Embryonic facial prominence (tissue), 1 donor: ENCODE measurements at regions not wholly inside any gene's neighbourhood (a gene's known extent, or its start where the extent isn't known, plus 50 kb on each side); places are given as distances from the start of the nearest gene placed in this dataset.

Experiments
- DNase-seq: peaks from one replicate; pipeline ENCODE4 v3.0.0-alpha.2; 2016; ENCODE audit errors: extremely low spot score

DNA sequence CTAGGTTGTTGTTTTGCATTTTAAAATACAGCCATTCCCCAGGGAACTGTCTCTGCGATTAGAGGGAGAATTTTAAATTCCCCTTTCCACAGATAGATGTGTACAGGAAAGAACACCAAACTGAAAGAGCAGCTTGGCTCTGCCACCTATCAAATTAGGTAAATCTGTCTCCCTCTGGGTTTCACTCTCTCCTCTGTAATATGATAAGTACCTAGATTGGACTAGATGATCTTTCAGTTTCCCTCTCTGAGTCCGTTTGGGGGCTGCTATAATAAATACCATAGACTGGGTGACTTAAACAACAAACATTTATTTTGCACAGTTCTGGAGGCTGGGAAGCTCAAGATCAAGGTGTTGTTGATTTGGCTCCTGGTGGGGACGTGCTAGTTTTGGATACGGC lies 186.0 kb downstream of the KIF20B start:
- no peak for DNase-seq

DNA sequence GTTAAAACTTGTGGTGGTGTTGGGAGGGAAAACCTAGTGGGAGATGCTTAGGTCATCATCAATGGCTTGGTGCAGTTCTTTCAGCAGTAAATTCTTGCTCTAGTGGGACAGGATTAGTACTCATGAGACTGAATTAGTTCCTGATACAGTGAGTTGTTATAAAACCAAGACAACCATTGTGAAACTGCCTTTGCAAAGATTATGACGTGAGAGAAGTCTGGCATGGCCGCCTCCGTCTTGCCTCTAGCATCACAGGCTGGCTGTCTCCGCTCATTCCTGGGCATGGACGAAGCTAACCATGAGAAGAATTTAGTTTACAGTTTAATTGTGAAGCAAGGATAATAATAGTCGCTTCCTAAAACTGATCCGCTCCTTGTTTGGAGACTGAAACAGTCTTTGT lies 186.4 kb downstream of the KIF20B start:
- no peak for DNase-seq

DNA sequence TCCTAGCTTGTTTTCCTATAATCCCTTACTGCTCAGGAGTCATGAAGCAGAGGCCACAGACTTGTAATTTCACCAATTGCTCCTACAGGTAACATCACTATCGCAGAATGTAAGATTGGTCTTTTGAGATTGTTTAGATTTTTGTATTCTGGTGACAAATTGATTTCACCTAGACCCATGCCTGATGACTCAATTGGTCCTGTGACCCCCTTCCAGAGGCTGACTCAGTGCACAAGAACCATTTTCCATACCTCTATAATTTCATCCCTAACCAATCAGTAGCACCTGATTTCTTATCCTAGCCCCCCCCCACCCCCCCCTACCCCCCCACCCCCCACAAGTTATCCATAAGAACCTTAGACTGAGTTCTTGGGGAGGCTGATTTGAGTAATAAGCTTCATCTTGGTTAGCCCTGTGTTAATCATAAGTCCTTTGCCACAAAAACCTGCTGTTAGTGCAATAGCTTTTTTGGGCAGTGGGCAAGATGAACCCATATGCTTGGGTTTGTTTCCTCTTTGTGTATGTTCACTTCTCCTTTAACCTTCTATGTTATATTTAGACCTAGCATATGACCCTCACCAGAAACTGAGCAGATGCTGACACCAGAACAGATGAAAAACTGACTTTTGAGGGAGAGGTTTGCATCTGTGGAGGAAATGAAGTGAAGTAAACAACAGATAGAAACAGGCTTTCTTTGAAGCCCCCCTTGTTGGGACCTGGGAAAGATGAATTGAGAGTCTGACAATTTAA lies 187.1 kb downstream of the KIF20B start:
- no peak for DNase-seq

DNA sequence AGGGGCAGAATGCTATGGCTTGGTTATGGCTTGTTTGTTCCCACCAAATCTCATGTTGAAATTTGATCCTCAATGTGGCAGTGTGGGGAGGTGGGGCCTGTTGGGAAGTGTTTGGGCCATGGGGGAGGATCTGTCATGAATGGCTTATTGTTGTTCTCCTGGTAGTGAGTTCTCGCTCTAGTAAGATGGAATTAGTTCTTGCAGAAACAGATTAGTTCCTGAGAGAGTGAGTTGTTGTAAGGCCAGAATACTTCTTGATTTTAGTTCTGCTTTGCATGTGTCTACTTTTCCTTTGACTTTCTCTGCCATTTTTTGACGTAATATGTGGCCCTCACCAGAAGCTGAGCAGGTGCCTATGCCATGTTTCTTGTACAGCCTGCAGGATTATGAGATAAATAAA lies 188.2 kb downstream of the KIF20B start:
- DNase-seq = no peak

DNA sequence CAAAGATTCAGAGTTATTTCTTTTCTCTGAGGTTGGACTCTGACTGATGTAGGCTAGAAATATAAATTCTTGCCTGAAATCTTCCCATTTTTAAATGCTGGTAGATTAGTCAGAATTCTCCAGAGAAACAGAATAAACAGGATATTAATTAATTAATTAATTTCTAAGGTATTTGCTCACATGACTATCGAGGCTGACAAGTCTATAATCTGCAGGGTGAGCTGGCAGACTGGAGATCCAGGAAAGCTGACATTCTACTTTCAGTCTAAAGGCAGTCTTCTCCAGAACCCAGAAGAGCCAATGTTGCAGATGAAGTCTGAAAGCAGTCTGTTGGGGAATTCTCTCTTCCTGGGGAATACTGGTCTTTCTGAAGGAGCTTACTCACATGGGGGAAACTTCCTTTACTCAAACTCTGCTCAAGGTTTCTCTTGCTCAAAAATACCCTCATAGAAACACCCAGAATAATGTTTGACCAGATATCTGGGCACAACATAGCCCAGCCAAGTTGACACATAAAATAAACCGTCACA lies 189.7 kb downstream of the KIF20B start:
- DNase-seq = no peak

DNA sequence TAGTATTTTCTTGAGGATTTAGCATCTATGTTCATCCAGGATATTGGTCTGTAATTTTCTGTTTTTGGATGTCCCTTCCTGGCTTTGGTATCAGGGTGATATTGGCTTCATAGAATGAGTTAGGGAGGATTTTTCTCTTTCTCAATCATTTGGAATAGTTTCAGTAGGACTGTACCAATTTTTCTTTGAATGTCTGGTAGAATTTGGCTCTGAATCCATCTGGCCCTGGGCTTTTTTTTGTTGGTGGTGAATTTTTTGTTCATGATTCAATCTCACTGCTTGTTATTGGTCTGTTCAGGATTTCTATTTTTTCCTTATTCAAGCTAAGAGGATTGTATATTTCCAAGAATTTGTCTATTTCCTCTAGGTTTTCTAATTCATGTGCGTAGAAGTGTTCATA lies 192.7 kb downstream of the KIF20B start:
- DNase-seq = no peak

DNA sequence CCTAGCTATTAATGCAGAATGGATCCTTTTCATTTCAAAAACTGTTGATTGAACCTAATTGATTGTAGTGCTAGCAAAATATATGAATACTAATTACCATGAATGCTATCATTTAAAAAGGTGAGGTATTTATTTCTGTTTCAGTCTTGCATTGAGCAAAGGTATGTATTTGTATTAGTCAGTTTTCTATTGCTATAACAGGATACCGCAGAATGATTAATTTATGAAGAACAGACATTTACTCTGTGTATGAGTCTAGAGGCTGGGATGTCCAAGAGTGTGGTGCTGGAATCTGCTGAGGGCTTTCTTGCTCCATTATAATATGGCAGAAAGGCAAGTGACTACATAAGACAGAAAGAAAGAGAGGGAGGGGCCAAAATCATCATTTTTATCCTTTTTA lies 199.2 kb downstream of the KIF20B start:
- no peak for DNase-seq

DNA sequence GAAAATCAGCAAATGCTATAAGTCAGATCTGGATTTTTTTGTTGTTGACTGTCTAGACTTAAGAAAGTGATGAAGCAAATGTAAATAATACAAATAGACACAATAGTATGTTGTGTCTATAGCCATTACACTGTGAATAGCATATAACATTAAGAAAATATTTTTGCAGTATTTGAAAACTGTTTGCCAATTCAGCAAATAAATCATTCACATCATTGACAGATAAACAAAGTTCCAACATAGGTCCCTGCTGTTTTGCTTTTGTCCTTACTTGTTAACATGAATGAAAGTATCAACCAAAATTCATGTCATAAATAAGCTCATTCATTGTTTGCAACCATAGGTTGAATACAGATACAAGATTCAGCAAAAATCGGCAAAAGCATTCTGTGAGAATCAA lies 200.5 kb downstream of the KIF20B start:
- DNase-seq = no peak

DNA sequence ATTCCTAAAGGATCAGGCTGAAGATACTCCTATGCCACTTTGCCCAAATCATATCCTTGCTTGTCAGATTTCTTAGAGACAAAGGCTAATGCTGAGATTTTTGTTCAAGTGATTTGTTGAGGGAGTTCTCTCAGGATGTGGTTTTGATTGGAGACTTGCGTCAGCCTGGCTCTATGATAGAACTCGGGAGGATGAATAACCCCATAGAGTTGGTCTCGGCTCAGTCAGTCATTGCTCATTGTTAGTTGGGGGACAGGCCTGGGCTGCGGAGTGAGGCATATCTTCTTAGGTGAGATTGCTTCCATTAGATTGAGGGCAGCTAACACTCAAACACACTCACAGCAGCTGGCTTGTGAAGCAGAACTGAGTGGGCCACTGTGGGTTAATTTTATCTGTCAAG lies 203.4 kb downstream of the KIF20B start:
- DNase-seq = no peak

DNA sequence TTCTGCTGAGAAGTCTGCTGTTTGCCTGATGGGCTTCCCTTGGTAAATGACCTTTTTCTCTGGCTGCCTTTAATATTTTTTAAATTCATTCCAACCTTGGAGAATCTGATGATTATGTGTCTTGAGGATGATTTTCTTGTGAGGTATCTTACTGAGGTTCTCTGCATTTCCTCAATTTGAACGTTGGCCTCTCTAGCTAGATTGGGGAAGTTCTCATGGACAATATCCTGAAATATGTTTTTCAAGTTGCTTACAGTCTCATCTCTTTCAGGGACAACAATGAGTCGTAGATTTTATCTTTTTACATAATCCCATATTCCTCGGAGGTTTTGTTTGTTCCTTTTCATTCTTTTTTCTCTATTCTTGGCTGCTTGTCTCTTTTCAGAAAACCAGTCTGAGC lies 208.4 kb downstream of the KIF20B start:
- DNase-seq = no peak

DNA sequence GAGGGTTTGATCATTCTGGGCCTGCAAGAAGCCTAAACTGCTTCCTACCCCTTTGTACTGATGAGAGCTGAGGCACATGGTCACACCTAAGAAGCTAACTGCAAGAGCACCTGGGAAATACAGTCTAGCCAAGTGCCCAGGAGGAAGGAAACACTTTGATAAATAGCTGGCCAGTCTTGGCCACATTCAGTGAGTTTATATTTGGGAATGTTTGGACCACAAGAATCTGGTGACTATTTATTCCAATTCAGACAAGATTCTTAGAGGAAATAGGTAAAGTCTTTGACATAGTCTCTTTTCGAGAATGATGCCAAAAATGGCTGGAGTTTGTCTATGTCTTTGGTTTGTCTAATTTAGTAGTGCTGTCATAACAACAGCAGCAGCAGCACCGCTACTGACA lies 213.6 kb downstream of the KIF20B start:
- no peak for DNase-seq

DNA sequence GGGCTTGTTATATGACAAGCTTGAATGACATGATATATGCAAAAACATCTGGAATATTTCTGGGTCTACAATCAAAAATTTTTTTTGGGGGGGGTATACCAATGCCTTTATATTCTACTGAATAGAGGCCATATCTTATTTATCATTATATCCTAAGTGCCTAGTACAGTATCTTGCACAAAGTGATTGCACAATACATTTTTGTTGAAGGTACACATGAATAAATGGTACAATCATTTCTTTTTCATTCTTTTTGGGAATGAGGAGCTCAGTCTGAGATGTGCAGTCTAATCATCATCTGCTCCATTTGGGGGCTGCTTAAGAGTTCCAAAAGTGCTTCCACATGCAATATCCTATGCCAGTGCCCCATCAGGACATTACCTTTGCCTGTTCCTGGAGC lies 214.6 kb downstream of the KIF20B start:
- no peak for DNase-seq

DNA sequence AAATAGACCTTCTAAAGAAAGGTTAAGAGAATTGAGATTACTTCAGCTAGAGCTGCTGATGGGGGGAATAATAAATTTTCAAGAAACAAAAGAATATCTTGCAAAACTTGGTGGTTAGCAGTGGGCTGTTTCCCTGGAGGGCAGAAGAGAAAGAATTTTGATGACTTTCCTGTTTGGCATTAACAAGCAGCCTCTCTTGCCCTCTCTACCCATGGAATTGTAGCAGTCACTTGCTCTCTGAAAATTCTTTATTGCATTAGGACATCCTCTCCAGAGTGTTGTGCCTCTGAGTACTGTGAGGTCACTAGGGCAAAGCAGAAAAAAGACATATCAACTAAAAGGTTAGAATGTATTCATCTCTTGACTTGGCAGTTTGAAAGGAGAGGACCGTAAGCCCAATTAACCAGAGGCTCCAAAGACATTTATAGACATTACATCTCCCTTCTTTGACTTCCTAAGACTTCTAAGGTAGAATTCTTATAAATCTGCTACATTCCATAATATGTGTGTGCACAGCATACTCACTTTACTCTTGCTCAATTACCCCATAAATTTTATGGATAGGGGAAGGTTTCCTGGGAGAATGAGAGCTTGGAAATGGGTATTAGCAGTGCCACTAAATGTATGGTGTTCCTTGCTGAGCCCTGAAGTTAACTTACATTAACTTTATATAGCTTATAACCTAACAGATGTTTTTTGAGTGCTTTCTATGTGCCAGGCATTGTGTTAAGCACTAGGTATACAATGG lies 215.3 kb downstream of the KIF20B start:
- no peak for DNase-seq

DNA sequence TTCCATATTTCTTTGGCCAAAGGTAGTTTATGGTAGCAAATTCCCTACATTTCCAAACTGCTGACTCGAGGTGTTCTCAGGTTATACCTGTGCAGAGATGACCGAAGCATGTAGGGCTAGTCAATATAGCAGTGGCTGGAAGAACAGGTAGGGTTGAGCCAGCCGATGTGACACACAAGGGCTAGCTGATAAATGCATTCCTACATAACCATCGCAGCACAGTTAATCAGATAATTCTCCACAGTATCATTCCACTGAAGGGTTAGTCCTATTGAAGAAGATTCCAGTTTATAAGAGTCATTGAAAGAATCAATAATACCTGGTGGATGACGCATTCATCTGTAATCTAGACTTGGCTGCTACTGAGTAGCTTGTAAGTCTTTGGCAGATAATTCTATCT lies 220.0 kb downstream of the KIF20B start:
- no peak for DNase-seq

DNA sequence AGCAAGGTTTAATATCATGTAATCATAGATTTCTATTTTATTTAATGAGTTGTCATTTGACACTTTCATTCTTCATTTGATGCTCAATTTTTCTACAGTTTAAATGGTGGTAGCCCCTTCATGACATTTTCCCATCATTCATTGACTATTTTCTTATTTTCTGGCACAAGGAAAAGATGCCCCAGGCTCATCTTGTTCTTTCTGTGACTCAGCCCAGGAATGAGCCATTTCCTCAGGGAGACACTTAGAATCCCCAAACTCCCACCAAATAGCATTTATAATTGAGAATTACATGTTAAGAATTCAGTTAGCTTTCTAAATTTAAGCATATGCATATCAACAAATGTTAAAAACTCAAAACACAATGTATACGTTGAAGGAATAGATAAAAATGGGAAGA lies 222.3 kb downstream of the KIF20B start:
- DNase-seq = no peak

DNA sequence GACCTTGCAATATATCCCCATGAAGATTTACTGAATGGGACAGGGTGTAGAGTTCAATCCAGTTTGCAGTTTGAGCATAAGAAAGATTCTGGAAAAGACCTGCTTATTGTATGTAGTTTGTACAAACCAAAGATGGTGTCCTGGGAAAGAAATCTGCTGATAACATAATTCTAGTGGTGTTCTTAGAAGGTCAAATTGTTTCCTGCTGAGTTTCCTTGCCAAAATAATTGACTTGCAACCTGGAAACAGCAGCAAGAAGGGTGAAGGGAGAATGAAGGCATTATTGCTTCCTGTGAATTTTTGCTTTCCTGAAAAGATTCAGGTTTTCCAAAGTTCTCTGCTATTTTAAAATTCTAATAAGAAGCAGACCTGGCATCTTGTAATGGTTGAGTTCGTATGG lies 222.9 kb downstream of the KIF20B start:
- no peak for DNase-seq

DNA sequence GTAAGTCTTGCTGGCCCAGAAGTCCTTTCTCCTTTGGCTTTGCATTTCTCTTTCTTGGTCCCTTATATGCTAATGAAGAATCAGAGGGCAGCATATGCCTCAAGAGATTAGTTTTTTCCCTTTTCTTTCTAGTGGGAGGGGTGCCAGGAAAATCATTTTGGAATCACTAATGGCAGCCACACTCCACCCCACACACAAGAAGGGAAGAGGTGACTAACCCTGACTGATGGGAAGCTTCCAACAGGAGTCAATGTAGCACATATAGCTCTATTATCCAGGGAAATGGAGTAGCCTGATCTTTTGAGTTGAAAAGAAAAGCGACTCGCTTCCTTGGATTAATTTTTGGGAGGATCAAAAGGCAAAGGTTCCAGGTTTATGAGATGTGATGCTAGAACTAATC lies 225.3 kb downstream of the KIF20B start:
- DNase-seq = no peak

DNA sequence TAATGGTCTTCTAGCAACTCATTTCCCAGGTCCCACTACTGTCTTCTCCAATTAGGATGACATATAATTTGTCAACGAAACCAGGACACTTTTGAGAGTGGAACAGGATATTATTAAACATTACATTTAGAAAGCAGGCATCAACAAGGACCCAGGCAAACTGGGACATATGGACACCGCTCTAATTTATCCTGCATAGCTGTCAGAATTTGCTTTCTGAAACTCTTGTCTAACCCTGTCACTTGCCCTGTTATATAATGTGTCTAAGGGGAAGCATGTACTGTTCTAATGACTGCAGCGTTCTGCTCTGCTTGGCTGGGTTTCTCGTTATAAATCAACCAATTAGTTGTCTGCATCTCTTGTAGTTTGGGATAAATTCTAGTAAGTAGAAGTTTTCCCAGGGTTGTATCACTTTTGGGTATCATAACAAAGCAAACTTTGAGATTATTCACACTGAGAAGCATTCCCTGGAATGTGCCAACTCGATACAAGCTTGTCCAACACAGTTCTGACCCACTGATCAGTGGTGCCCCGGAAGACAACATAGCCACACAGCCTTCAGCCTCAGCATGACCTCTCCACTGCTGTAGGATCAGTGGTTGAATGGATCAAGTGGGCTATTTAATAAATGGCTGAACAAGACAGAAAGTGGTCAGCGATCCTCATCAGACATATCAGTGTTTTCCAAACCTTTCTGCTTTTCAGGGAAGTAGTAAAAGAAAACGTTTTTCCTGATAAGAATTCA lies 228.1 kb downstream of the KIF20B start:
- no peak for DNase-seq

DNA sequence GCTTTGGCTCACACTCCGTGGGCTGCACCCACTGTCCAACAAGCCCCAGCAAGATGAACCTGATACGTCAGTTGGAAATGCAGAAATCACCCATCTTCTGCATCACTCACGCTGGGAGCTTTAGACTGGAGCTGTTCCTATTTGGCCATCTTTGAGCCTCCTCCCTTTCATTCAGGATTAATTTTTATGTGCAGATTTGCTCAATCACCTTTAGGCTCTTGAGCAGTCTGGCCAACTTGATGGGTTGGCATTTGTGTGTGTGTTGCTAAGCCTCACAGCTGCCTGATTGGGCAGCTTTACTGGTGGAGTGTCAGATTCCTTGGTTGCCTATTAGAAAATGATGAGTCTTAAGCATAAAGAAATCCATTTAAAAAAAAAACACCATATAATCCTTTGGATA lies 236.1 kb downstream of the KIF20B start:
- DNase-seq = no peak

DNA sequence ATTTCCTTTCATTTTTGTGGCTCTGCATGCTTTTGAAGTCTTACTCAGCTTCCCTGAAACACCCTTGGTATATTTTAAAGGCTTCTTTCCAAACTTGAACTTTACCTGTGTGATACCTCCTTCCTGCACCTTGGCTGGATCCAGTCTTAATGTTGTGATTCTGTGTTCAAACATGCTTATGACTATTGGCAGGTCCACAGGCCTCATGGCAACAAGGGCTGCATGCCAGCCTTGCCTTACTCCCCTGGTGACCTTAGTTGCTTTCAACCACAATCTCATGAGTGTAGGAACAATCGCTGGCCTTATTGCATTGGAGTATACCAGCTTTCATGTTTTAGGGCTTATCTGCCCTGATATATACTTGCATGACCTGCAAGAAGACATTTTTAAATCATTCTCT lies 238.7 kb downstream of the KIF20B start:
- no peak for DNase-seq

DNA sequence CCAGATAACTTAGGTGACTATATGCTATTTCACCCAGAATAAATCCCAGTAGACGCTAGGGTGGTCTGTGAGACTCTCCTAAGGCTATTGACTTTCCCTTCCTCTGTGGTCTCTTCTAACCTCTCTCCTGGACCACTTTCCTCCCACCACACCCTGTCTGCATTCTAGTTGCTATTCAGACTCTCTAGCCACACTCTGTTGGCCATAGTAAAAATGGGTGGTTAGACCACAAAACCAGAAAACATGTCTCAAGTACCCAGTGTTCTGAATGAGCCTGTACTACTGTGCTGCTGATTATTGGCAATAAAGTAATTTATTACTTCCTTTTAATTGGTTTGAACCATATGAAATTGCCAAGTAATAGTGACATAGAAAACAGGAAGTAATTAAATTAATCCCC lies 240.8 kb downstream of the KIF20B start:
- no peak for DNase-seq

DNA sequence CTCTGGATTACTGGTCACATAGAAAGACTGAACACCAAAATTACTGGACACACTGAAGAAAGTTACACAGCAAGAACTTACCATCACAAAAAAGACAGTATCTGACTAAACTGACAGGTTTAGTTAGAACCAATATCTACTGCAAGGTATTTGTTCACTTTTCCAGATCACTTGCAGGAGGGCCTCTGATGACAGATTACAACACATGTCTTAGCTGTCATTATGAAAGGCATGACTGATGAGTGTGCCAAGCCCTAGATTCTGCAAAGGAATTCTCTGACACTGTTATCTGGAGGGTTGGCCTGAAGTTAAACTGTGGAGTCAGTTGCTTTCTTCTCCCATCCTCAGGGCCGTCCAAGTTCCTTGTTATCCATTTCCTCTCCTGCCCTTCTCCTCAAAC lies 242.7 kb downstream of the KIF20B start:
- no peak for DNase-seq

DNA sequence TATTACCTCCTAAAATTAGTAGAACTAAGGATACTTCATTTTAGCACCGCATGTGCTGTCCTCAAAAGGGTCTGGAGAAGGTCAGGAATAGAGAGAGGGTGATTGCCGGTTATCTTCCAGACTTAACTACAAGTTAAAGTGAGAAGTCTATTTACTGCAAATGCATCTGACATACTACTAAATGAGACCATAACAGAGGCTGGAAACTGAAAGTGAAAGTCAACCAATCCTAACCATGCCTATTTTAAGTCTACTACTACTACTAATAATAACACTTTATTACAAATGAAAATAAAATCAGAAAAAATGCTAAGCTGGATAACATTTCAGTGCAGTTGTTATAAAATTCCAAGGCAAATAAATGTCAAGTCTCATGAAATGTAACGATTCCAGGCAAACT lies 244.7 kb downstream of the KIF20B start:
- no peak for DNase-seq
